ENCODE measurements at regions not wholly inside any gene's neighbourhood (a gene's known extent, or its start where the extent isn't known, plus 50 kb on each side); places are given as distances from the start of the nearest gene placed in this dataset.

DNA sequence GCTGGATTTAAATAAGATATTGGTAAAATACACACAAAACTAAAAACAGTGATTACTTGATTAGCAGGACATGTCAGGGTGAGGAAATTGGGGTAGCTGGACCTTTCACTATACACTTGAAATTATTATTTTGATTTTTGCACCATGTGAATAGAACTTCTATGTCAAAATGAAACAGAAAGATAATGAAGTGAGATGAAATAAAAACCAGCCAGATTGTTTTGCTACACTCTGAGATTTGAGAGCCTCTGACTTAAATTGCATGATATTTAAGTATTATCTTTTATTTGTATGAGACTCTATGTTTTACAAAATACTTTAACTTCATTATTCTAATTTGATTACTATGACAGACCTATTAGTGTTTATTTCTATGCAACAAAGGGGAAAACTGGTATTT is 819.6 kb upstream of the ATXN8OS start:
- TF ChIP-seq EP300 (IDR thresholded peaks at IDR 0.05; ENCODE audit: borderline replicate concordance) = no peak
- no peak for TF ChIP-seq CREB1 (IDR thresholded peaks at IDR 0.05; ENCODE audit: low read depth)
- TF ChIP-seq CEBPB (IDR thresholded peaks at IDR 0.05) = no peak
- TF ChIP-seq, protein P1, sequence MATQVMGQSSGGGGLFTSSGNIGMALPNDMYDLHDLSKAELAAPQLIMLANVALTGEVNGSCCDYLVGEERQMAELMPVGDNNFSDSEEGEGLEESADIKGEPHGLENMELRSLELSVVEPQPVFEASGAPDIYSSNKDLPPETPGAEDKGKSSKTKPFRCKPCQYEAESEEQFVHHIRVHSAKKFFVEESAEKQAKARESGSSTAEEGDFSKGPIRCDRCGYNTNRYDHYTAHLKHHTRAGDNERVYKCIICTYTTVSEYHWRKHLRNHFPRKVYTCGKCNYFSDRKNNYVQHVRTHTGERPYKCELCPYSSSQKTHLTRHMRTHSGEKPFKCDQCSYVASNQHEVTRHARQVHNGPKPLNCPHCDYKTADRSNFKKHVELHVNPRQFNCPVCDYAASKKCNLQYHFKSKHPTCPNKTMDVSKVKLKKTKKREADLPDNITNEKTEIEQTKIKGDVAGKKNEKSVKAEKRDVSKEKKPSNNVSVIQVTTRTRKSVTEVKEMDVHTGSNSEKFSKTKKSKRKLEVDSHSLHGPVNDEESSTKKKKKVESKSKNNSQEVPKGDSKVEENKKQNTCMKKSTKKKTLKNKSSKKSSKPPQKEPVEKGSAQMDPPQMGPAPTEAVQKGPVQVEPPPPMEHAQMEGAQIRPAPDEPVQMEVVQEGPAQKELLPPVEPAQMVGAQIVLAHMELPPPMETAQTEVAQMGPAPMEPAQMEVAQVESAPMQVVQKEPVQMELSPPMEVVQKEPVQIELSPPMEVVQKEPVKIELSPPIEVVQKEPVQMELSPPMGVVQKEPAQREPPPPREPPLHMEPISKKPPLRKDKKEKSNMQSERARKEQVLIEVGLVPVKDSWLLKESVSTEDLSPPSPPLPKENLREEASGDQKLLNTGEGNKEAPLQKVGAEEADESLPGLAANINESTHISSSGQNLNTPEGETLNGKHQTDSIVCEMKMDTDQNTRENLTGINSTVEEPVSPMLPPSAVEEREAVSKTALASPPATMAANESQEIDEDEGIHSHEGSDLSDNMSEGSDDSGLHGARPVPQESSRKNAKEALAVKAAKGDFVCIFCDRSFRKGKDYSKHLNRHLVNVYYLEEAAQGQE (IDR thresholded peaks at IDR 0.05; ENCODE audit: low read depth) = no peak
- no peak for TF ChIP-seq FOXM1 (IDR thresholded peaks at IDR 0.05; ENCODE audit: borderline replicate concordance, low read depth)
- TF ChIP-seq EGR1 (IDR thresholded peaks at IDR 0.05) = no peak
- TF ChIP-seq NFIC (IDR thresholded peaks at IDR 0.05) = no peak
- TF ChIP-seq MAX (IDR thresholded peaks at IDR 0.05) = no peak
